GM21723 (cell line): ENCODE measurements at regions not wholly inside any gene's neighbourhood (a gene's known extent, or its start where the extent isn't known, plus 50 kb on each side); places are given as distances from the start of the nearest gene placed in this dataset.

Experiments used
- ATAC-seq: cut with Tn5 transposase; IDR thresholded peaks from one replicate; pipeline ENCODE4 v1.9.1; 2021; ENCODE audit warnings: mild to moderate bottlenecking, moderate library complexity; ENCODE audit not compliant: unreplicated experiment

DNA sequence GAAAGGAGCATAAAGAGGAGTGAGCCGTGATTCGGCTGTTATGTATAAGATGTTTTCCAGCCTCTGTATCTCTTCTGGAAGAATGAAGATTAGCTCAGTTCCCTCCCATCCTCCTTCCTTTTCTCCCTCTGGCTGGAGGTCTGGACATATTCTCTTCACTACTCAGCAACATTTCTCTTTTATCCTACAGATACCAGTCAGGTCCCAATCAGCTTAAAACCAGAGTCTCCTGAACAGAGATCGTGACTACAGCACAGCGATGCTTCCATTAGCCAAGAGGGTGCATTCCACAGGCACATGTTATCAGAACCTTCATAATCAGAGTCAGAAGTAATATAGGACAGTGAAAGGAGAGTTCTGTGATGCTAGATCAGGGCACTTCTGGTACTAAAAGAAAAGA lies 133.9 kb upstream of the SOX4 start:
- ATAC-seq = no peak

DNA sequence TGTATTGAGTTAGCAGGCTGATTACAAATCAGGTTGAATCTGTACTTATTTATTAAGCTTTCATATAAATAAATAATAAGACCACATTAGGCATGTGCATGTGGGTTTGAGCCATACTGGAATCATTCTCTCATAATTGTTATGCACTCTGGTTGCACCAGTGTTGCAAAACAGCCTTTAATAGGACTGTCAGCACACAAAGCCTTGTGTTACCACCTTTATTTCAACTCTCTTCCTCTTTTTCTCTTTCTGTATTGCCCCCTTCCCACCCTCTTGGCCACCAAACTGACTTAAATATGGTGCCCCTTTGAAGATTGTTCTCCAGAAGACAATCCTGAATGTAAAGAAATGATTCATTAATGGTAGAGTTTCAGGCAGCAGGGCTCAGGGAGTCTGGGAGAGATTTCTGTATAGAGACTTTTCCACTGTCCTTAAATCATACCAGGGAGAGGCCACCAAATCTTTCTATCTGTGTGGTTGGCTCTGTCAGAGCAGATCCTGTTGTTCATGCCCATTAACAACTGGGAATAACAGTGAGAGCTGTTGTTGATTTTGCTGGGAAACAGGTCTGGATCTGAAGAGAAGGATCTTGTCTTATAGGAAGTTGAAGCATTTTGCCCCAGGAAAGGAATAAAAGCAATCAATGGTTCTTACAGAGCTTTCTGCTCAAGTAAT lies 131.6 kb upstream of the SOX4 start:
- ATAC-seq = no peak

- no peak for ATAC-seq
Observed at GRCh38 chr6:21462519-21462852, 131.1 kb upstream of the SOX4 start.

- ATAC-seq = no peak
Observed at GRCh38 chr6:21467091-21467490, 126.5 kb upstream of the SOX4 start.

DNA sequence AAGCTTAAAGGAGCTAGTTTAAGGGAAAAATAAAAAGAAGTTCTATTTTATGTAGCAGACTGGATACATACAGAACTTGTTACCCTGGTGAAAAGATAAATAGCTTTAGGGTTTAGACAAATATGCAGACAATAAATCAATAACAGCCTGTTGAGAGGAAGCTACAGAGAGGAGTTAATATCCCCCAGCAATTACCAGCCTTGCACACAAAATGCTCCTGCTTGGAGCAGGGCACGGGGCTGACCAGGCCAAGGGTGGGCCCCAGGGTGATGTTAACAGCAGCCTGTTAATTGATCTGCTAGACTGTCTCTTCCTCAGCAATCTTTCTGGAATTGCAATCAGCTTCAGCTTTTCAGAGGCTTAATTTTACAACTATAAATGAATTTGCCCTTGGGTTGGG lies 125.1 kb upstream of the SOX4 start:
- ATAC-seq = no peak

DNA sequence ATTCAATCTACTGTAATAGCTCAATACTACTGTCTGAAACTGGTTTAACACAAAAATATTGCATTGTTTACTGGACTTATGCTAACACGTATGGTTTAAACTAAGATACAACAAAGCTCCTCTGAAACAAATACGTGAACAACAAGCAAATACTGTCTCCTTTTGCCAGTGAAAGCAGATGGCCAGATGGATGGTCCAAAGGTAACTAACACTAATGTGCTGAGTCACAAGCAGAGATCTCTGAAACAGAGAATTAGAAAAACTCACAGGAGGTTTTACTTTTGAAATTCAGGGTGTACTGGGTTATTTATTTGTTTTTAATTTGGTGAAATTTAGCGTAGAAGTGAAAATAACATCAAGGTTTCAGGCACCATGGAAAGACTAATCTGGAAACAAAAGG lies 124.3 kb upstream of the SOX4 start:
- ATAC-seq = no peak

DNA sequence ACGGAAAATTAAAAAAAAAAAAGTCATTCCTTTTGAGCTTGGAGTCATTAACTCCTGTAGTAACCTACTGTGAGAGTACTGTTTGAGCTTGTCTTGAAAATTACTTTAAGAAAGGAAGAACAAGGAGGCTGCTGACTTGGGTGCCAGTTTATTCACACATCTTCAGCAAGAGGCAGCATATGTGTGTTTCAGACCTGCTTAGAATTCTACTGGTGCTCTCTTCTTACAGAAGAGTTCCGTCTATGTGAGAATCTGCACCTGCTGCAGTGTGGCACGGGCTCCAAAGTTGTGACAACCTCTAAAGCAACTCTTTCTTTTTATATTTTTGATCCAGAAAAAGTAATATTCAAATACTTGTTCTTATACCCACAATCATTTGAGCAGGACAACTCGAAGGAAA lies 117.4 kb upstream of the SOX4 start:
- ATAC-seq = no peak

DNA sequence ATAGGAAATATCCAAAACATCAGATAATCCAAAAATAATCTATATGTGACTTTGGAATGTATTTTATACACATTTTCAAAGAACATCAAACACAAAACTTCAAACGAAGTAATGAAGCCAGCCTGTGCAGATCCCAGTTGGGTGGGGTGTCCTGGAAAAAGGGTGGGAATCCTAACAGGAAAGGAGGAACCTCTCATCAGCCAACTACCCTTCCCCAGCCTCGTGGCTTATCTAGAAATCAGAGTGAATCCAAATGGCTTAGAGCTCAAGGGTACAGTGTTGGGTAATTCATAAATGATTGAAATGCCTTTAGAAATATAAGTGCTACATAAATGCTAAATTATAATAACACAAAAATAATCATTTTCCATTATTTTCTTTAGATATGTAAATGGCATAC lies 115.1 kb upstream of the SOX4 start:
- no peak for ATAC-seq

GRCh38 chr6:21478883-21479539 lies 114.5 kb upstream of the SOX4 start:
- no peak for ATAC-seq

GRCh38 chr6:21486115-21486514 lies 107.4 kb upstream of the SOX4 start:
- ATAC-seq = no peak

- ATAC-seq = no peak
Observed at GRCh38 chr6:21489826-21490225, 103.7 kb upstream of the SOX4 start.

DNA sequence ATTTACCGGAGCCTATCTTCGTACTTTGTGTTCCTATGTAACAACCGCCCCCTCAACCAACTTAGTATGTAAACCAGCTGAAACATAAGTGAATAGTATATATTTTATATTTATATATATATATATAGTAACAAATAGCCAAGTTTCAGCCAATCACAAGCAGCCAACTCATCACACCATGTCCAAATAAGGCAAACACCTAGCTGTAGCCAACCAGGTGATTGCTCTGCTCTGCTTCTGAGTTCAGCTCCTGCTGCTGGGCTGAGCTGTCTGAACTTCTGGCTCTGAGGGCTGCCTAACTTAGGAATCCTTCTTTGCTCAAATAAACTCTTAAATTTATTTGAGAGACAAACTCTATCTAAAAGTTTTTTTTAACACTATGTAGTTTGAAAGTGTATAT lies 101.6 kb upstream of the SOX4 start:
- no peak for ATAC-seq

DNA sequence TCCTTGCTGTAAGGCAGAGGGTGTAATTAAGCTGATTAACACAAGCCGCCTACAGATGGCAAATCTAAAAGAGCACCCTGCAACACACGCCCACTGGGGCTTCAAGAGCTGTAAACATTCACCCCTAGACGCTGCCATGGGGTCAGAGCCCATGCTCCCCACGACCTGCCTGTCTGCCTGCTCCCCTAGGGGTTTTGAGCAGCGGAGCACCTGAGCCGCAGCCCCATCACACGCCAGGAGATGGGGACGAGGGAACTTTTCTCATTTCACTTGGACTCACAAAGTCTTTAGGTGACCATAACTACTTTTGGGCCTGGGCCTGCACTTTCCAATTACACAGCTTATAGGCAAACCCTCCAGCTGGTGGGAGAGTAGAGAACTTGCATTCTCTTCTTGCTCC lies 99.0 kb upstream of the SOX4 start:
- ATAC-seq = no peak

DNA sequence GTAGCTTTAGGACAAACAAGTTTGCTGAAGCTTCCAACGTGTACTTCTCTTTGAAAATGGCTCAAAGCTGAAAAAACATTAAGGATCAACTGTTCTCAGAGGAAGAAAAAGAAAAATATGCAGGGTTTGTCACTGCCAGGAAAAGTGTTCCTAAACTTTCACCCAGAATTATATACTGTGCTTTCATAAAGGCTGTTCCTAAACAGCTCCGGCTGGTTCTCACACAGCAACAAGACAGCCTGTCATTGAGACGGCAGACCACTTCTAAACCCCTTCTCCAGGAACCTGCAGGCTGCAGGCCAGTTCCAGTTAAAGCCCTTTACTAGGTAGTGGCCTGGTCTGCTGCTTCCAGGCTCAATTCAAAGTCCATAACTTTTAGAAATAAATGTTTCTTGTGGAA lies 97.4 kb upstream of the SOX4 start:
- no peak for ATAC-seq

DNA sequence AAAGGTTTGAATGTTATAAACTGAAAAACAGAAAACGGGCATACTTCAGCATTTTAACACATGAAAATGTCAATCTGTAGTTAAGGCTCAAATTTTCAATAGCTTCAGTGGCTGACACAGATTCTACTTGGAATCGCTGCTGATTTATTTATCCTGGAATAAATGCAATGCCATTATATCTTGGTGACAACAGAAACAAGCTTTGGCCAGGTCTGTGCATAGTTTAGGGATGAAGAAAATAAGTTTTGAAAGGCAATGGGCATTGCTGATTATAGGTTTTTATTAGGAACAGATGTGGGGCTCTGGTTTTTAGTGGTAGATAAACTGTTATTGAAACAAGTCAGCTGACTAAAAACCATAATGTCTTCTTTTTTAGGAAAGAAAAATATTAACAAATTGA lies 96.8 kb upstream of the SOX4 start:
- ATAC-seq = no peak

DNA sequence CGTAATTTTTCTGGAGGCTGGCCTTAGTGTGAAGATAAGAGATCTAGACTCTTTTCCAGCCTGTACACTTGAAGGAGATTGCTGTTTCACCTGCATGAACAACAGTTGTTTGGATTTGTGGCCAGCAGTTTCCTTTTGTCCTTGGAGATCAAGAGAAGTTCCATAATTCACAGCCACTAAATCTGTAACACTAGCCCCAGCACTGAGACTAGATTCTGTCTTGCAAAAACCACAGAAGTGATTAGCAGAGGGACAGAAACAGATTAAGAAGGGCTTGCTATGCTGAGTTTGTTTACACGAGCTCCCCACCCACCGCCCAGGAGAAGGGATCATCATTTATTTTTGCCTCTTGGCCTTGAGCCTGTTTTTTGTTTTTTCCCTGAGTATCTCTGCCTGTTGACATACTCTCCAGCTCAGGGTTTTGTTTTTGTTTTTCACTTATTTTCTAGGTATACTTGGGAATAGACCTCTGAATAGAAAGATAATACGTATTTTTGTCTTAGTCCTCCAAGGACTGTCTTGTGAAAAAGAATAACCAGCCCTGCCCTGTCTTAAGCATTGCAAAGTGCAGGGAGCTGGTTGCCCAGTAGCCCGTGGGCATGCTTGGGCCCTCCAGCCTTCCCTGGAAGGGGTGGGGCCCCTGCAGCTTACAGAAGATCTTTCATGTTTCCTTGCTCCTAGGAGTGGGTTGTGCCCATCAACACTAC lies 93.1 kb upstream of the SOX4 start:
- ATAC-seq = no peak

GRCh38 chr6:21501021-21501354 lies 92.6 kb upstream of the SOX4 start:
- ATAC-seq = no peak

- ATAC-seq = no peak
Observed at GRCh38 chr6:21501815-21502214, 91.7 kb upstream of the SOX4 start.

- no peak for ATAC-seq
Observed at GRCh38 chr6:21502682-21503081, 90.9 kb upstream of the SOX4 start.

DNA sequence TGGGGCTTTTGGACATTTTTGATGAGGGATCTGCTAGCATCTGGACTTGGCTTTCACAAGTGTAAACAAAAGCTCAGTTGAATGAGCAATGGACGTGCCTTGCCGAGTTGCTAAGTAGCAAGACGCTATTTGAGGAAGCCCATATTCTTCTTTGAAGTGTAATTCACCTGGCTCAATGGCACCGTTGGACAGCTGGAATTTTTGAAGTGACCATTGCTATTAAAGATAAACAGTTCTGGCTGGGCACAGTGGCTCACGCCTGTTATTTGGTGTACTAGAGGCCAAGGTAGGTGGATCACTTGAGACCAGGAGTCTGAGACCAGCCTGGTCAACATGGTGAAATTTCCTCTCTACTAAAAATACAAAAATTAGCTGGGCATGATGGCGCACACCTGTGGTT lies 88.8 kb upstream of the SOX4 start:
- no peak for ATAC-seq

GRCh38 chr6:21505574-21505990 lies 88.0 kb upstream of the SOX4 start:
- ATAC-seq = no peak

DNA sequence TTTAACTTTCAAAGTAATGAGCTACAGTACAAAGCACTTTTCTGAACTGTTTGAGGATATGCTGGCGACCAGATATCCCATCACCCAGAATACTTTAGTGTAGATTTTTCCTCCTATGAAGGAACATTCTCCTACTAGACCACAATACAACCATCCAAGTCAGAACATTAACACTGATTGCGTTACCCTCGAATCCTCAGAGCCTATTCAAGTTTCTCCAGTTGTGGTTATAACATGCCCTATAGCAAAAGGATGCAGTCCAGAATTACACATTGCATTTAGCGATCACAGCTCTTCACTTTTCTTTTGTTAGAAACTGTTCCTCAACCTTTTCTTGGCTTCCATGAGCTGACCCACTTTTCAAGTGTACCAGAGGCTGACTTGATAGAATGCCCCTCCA lies 87.4 kb upstream of the SOX4 start:
- ATAC-seq = no peak

- ATAC-seq = no peak
Observed at GRCh38 chr6:21507811-21508210, 85.7 kb upstream of the SOX4 start.
